ENCODE measurements at regions not wholly inside any gene's neighbourhood (a gene's known extent, or its start where the extent isn't known, plus 50 kb on each side); places are given as distances from the start of the nearest gene placed in this dataset.

DNA sequence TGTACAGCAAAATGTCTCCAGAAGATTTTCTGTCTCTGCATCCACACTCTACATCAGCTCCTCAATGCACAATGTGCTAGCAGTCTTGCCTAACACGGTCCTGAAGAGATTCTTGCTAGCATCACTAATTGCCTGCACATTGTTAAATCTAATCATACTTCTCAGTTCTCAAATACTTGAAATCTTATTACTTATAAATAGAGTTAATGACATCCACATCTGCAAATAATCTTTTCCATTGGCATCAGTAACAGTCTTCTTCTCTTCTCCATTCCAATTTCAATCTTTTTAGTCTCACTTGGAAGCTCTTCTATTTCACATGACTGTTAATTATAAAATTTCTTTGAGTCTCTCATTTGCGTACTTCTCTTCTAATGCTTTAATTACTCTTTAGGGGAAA lies 630.5 kb upstream of the SLITRK6 start:
- no peaks in the 10 kb centered on the region for H3K36me3 ChIP-seq
- no peak for DNase-seq (ENCODE audit: low spot score)
- Mint-ChIP-seq H3K4me1 (peaks cover 3% of the 10 kb centered on the region), H3K4me3 (no peak overlapping the region), H3K27me3 (ENCODE audit: insufficient read depth, low read depth) (no peaks in the 10 kb centered on the region), H3K36me3 (peaks cover 3% of the 10 kb centered on the region), H3K27ac (no peak overlapping the region), H3K9me3 (peaks cover 14% of the 10 kb centered on the region)
- H3K79me2 ChIP-seq (ENCODE audit: low read depth): no peaks in the 10 kb centered on the region
- no peak overlapping the region for H3K27ac ChIP-seq
- TF ChIP-seq, protein P1, sequence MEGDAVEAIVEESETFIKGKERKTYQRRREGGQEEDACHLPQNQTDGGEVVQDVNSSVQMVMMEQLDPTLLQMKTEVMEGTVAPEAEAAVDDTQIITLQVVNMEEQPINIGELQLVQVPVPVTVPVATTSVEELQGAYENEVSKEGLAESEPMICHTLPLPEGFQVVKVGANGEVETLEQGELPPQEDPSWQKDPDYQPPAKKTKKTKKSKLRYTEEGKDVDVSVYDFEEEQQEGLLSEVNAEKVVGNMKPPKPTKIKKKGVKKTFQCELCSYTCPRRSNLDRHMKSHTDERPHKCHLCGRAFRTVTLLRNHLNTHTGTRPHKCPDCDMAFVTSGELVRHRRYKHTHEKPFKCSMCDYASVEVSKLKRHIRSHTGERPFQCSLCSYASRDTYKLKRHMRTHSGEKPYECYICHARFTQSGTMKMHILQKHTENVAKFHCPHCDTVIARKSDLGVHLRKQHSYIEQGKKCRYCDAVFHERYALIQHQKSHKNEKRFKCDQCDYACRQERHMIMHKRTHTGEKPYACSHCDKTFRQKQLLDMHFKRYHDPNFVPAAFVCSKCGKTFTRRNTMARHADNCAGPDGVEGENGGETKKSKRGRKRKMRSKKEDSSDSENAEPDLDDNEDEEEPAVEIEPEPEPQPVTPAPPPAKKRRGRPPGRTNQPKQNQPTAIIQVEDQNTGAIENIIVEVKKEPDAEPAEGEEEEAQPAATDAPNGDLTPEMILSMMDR (IDR thresholded peaks at IDR 0.05): no peak
- TF ChIP-seq EZH2phosphoT487 (IDR thresholded peaks at IDR 0.05) (no peak), EZH2 (IDR thresholded peaks at IDR 0.05) (no peak)
- H3F3A ChIP-seq (ENCODE audit: low read depth): no peaks in the 10 kb centered on the region
- H3K9ac ChIP-seq: no peak overlapping the region
- no peak overlapping the region for H2AFZ ChIP-seq (replicated peaks)
- no peaks in the 10 kb centered on the region for H3K27me3 ChIP-seq
- no peak overlapping the region for H3K4me3 ChIP-seq
- H3K4me2 ChIP-seq: no peak overlapping the region
- H3K4me1 ChIP-seq: no peaks in the 10 kb centered on the region
- H3K9me3 ChIP-seq (ENCODE audit: low read depth): no peaks in the 10 kb centered on the region
- H4K20me1 ChIP-seq (ENCODE audit: low read depth): no peaks in the 10 kb centered on the region

DNA sequence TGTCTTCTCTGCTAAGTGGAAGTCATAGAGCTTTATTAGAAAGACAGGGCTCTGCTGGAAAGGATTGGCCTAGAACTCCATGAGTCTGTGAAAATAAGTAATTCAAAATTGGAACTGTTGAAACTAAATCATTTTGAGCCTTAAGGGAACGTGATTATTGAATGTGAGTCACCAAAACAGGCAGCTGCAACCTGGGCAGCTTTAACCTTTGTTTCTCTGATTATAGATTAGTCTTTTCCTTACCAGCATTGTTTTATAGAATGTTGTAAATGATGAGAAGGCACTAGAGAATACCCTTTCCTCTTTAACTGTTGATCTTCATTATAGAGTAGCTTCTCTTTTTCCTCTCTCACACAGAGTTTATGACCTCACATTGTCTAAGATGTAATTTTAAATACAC lies 638.8 kb upstream of the SLITRK6 start:
- no peaks in the 10 kb centered on the region for H3K9me3 ChIP-seq (ENCODE audit: low read depth)
- no peak overlapping the region for H3K9ac ChIP-seq
- peak overlapping the region; percentile 82 for H3K27ac Mint-ChIP-seq
- peaks cover 3% of the 10 kb centered on the region for H3K36me3 Mint-ChIP-seq
- H3K27me3 Mint-ChIP-seq (ENCODE audit: insufficient read depth, low read depth): no peaks in the 10 kb centered on the region
- peak overlapping the region; percentile 42 for H3K4me2 ChIP-seq
- peaks cover 16% of the 10 kb centered on the region for H3K4me1 ChIP-seq
- TF ChIP-seq EZH2phosphoT487 (IDR thresholded peaks at IDR 0.05) (no peak), EZH2 (IDR thresholded peaks at IDR 0.05) (no peak)
- TF ChIP-seq, protein P1 (IDR thresholded peaks at IDR 0.05): no peak
- peaks cover 15% of the 10 kb centered on the region for H3K9me3 Mint-ChIP-seq
- H3F3A ChIP-seq (ENCODE audit: low read depth): no peaks in the 10 kb centered on the region
- H3K27me3 ChIP-seq: no peaks in the 10 kb centered on the region
- no peak for DNase-seq (ENCODE audit: low spot score)
- no peaks in the 10 kb centered on the region for H3K79me2 ChIP-seq (ENCODE audit: low read depth)
- H3K36me3 ChIP-seq: no peaks in the 10 kb centered on the region
- H3K27ac ChIP-seq: peak overlapping the region; percentile 66
- H3K4me3 Mint-ChIP-seq: no peak overlapping the region
- H3K4me3 ChIP-seq: no peak overlapping the region
- H2AFZ ChIP-seq (replicated peaks): peak overlapping the region; percentile 6
- H3K4me1 Mint-ChIP-seq: peaks cover 22% of the 10 kb centered on the region
- H4K20me1 ChIP-seq (ENCODE audit: low read depth): no peaks in the 10 kb centered on the region

DNA sequence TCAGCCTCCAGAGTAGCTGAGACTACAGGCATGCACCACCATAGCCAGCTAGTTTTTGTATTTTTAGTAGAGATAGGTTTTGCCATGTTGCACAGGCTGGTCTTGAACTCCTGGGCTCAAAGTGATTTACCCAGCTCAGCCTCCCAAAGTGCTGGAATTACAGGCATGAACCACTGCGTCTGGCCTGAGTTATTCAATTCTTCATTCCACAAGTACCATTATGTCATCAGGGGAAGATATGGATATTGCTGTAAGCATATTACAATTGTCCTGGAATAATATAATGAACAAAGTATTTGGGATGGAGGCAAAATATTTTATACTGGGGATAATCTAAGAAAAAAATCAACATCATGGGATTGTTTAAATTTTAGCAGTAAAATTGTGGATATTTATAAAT lies 646.0 kb upstream of the SLITRK6 start:
- Histone ChIP-seq H3K27me3 (no peaks in the 10 kb centered on the region), H3F3A (ENCODE audit: low read depth) (no peaks in the 10 kb centered on the region), H3K79me2 (ENCODE audit: low read depth) (no peaks in the 10 kb centered on the region), H3K4me2 (no peak overlapping the region), H3K9me3 (ENCODE audit: low read depth) (no peaks in the 10 kb centered on the region), H4K20me1 (ENCODE audit: low read depth) (no peaks in the 10 kb centered on the region), H2AFZ (replicated peaks) (no peak overlapping the region), H3K4me3 (no peak overlapping the region), H3K9ac (no peak overlapping the region), H3K4me1 (no peaks in the 10 kb centered on the region), H3K36me3 (no peaks in the 10 kb centered on the region), H3K27ac (no peak overlapping the region)
- DNase-seq (ENCODE audit: low spot score): no peak
- Mint-ChIP-seq H3K36me3 (no peaks in the 10 kb centered on the region), H3K9me3 (no peaks in the 10 kb centered on the region), H3K27ac (no peak overlapping the region), H3K4me1 (peaks cover 15% of the 10 kb centered on the region), H3K4me3 (no peak overlapping the region), H3K27me3 (ENCODE audit: insufficient read depth, low read depth) (peaks cover 2% of the 10 kb centered on the region)
- TF ChIP-seq EZH2phosphoT487 (IDR thresholded peaks at IDR 0.05) (no peak), EZH2 (IDR thresholded peaks at IDR 0.05) (no peak)
- TF ChIP-seq, protein P1 (IDR thresholded peaks at IDR 0.05): no peak

Data from neural progenitor cell (in vitro differentiated cells).